Spinal cord (tissue), 9 donors: ENCODE measurements at regions not wholly inside any gene's neighbourhood (a gene's known extent, or its start where the extent isn't known, plus 50 kb on each side); places are given as distances from the start of the nearest gene placed in this dataset.
"Not testable (repeated sequence)": the region's sequence is repeated elsewhere in the genome, so short reads cannot be mapped to it uniquely, and the experiment has no call there.

ENCODE experiments used
- DNase-seq, 6 donors: peaks; one replicate each; pipeline versions ENCODE4 v3.0.0 to v3.0.0-alpha.2; 2013 to 2015; ENCODE audit warnings: low spot score in 6 of 6, low read depth in 4 of 6
- H3K27ac ChIP-seq: one replicate; pipeline ENCODE4 v1.5.1; 2013; ENCODE audit warnings: low read depth, low read length, control low read depth
- H3K27me3 ChIP-seq: one replicate; pipeline ENCODE4 v1.6.1; 2013; ENCODE audit warnings: low read length; ENCODE audit not compliant: control insufficient read depth, insufficient read depth
- H3K36me3 ChIP-seq: one replicate; pipeline ENCODE4 v1.6.1; 2013; ENCODE audit warnings: low read length; ENCODE audit not compliant: control insufficient read depth, insufficient read depth
- H3K4me1 ChIP-seq: one replicate; pipeline ENCODE4 v1.6.1; 2013; ENCODE audit warnings: low read length; ENCODE audit not compliant: control insufficient read depth, insufficient read depth
- H3K4me3 ChIP-seq: one replicate; pipeline ENCODE4 v1.5.1; 2013; ENCODE audit warnings: low read depth, low read length, control low read depth
- H3K9me3 ChIP-seq: one replicate; pipeline ENCODE4 v1.6.1; 2013; ENCODE audit warnings: low read length; ENCODE audit not compliant: control insufficient read depth, insufficient read depth
- WGBS: methylation state at CpG from one replicate; pipeline ENCODE4 v1.1.5; 2013; ENCODE audit warnings: missing lambda C conversion rate; ENCODE audit not compliant: insufficient coverage; 5-methylcytosine and 5-hydroxymethylcytosine counted together
- donor health status: healthy.

- DNase-seq, H3K4me3 ChIP-seq, H3K27me3 ChIP-seq, H3K27ac ChIP-seq, H3K9me3 ChIP-seq, H3K4me1 ChIP-seq, H3K36me3 ChIP-seq: not testable (repeated sequence)
- 46% methylated on average over 3 of the region's 3 CpGs for WGBS
Observed at GRCh38 chr6:62999242-62999641, 212.0 kb upstream of the FKBP1C start.

- Histone ChIP-seq H3K4me1 (no peaks in the 10 kb centered on the region), H3K36me3 (no peaks in the 10 kb centered on the region), H3K27ac (no peak overlapping the region), H3K27me3 (no peaks in the 10 kb centered on the region), H3K4me3 (no peak overlapping the region), H3K9me3 (no peaks in the 10 kb centered on the region)
- DNase-seq: no peak
- WGBS: no CpG with 5 or more reads among the region's 1 CpG
Observed at GRCh38 chr6:62999796-63000195, 211.5 kb upstream of the FKBP1C start.

- not testable (repeated sequence) for H3K36me3 ChIP-seq, H3K27ac ChIP-seq, H3K27me3 ChIP-seq, H3K9me3 ChIP-seq, DNase-seq, H3K4me1 ChIP-seq, H3K4me3 ChIP-seq
- WGBS: 89% methylated on average over 6 of the region's 7 CpGs
Observed at GRCh38 chr6:63006018-63006417, 205.3 kb upstream of the FKBP1C start.

GRCh38 chr6:63010962-63011361 lies 200.3 kb upstream of the FKBP1C start:
- WGBS: no CpG with 5 or more reads among the region's 3 CpGs

GRCh38 chr6:63014290-63014689 lies 197.0 kb upstream of the FKBP1C start:
- H3K27me3 ChIP-seq: no peaks in the 10 kb centered on the region
- H3K9me3 ChIP-seq: no peaks in the 10 kb centered on the region
- H3K27ac ChIP-seq: no peak overlapping the region
- DNase-seq: no peak
- no peaks in the 10 kb centered on the region for H3K36me3 ChIP-seq
- H3K4me1 ChIP-seq: no peaks in the 10 kb centered on the region
- H3K4me3 ChIP-seq: no peak overlapping the region
- WGBS: no CpG with 5 or more reads among the region's 1 CpG

More at GRCh38 chr6:63010962-63011361, 200.3 kb upstream of the FKBP1C start:
- not testable (repeated sequence) for H3K4me1 ChIP-seq, DNase-seq, H3K36me3 ChIP-seq, H3K4me3 ChIP-seq, H3K9me3 ChIP-seq, H3K27me3 ChIP-seq, H3K27ac ChIP-seq

- Histone ChIP-seq H3K4me1 (no peaks in the 10 kb centered on the region), H3K9me3 (no peaks in the 10 kb centered on the region), H3K27ac (no peak overlapping the region), H3K4me3 (no peak overlapping the region), H3K27me3 (no peaks in the 10 kb centered on the region), H3K36me3 (no peaks in the 10 kb centered on the region)
- no peak for DNase-seq
- WGBS: no CpG with 5 or more reads among the region's 2 CpGs
Observed at GRCh38 chr6:63022631-63023030, 188.6 kb upstream of the FKBP1C start.

- no peak for DNase-seq
- WGBS: 50% methylated on average over 2 of the region's 4 CpGs
Observed at GRCh38 chr6:63023726-63024125, 187.5 kb upstream of the FKBP1C start.

GRCh38 chr6:63049216-63049615 lies 162.1 kb upstream of the FKBP1C start:
- Histone ChIP-seq H3K27me3 (no peaks in the 10 kb centered on the region), H3K36me3 (no peaks in the 10 kb centered on the region), H3K27ac (no peak overlapping the region), H3K9me3 (peaks cover 1% of the 10 kb centered on the region), H3K4me3 (no peak overlapping the region), H3K4me1 (no peaks in the 10 kb centered on the region)
- DNase-seq: no peak
- WGBS: 100% methylated on average over 2 of the region's 3 CpGs

More at GRCh38 chr6:63023726-63024125, 187.5 kb upstream of the FKBP1C start:
- Histone ChIP-seq H3K4me3 (no peak overlapping the region), H3K36me3 (no peaks in the 10 kb centered on the region), H3K27ac (no peak overlapping the region), H3K27me3 (no peaks in the 10 kb centered on the region), H3K4me1 (no peaks in the 10 kb centered on the region), H3K9me3 (no peaks in the 10 kb centered on the region)

GRCh38 chr6:63053206-63053605 lies 158.1 kb upstream of the FKBP1C start:
- not testable (repeated sequence) for DNase-seq, H3K27me3 ChIP-seq, H3K27ac ChIP-seq, H3K4me1 ChIP-seq, H3K9me3 ChIP-seq, H3K36me3 ChIP-seq, H3K4me3 ChIP-seq
- 88% methylated on average over 9 of the region's 9 CpGs for WGBS

GRCh38 chr6:63058601-63059000 lies 152.7 kb upstream of the FKBP1C start:
- DNase-seq: no peak
- Histone ChIP-seq H3K9me3 (peaks cover 2% of the 10 kb centered on the region), H3K27ac (no peak overlapping the region), H3K4me1 (no peaks in the 10 kb centered on the region), H3K27me3 (no peaks in the 10 kb centered on the region), H3K36me3 (no peaks in the 10 kb centered on the region), H3K4me3 (no peak overlapping the region)
- no CpG with 5 or more reads among the region's 2 CpGs for WGBS
